ENCODE measurements at regions not wholly inside any gene's neighbourhood (a gene's known extent, or its start where the extent isn't known, plus 50 kb on each side); places are given as distances from the start of the nearest gene placed in this dataset.

DNA sequence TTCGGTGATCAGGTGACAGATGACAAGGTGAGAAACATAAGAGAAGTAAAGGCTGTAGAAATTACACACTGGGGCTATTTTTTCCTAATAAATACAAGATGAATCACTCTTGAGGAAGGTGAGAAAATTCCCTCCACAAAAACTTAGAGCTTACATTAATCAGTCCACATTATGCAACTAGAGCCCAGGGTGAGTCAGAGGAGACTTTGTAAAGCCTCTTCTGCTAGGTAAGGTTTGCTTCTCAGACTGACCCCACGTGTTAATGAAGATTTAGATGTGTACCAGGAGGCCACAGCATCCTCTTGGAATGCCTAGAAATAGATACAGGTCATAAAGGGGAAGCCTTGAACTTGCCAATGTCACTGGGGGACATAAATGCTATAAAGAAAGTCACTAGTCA, 396.0 kb upstream of the SMIM31 start:
- no peak for DNase-seq

DNA sequence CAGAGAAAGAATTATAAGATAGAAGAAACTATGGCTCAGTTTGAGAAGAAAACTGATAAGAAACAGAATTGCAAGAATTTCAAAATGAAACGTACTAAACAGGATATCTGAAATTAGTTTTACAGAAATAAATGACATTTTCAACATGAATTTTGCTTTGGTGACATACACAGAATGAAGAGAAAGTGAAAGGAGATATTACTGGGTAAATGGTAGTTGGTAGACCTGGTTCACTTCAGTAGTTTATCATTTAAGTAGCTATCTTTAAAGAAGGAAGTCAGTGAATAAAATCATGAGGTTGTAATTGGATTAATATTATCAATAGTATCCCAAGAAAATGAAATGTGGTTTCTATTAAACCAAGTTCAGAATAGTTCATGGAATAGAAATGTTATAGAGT, 395.5 kb upstream of the SMIM31 start:
- no peak for DNase-seq

DNA sequence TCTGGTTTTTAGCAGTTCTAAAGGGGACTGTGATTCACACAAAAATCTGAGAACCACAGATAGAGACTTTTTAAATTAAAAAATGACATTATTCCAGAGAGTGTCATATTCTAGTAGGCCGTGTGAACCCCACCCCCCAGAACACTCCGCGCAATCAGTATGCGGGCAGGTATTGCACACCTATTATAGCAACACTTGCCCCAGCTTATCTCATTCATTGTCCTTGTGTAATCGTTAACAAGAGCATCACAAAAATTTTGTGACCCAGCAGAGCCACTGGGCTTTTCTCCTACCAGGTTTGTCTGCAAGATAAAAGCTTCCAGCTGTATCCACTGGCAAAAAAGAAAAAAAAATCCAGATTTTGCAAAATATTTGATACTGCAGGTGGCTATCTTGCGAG, 394.1 kb upstream of the SMIM31 start:
- no peak for DNase-seq

DNA sequence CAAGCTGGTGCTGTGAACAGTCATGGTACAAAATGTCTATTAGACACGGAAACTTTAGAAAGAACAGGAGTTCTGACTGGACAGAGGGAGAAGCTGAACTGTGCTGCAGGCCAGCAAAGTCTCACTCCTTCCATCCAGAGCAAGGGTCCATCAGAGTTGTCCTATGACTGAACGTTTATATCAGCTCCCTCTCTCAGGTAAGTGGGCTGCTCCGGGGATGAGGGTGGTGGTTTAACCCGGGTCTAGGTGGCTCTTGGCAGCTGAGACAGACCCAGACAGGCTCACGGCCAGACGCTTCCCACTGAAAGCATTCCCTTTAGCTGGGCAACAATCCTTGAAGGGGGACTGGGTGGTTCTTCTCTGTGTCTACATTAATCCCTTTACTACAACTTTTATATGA, 385.0 kb upstream of the SMIM31 start:
- no peak for DNase-seq

DNA sequence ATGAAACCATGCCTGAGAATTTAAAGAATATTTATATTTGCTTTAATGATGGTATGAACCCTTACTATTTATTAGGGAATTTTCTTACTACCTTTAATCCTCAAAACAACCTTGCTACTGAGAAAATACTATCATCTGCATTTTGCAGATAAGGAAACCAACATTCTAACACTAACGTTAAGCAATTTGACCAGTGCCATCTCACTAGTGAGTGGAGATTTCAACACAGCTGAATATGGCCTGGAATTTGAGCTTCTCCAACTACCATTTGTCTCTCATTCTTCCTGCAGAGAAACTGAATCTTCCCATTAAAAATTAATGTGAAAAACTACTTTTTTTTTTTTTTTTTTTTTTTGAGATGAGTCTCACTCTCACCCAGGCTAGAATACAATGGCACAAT, 380.9 kb upstream of the SMIM31 start:
- no peak for DNase-seq

DNA sequence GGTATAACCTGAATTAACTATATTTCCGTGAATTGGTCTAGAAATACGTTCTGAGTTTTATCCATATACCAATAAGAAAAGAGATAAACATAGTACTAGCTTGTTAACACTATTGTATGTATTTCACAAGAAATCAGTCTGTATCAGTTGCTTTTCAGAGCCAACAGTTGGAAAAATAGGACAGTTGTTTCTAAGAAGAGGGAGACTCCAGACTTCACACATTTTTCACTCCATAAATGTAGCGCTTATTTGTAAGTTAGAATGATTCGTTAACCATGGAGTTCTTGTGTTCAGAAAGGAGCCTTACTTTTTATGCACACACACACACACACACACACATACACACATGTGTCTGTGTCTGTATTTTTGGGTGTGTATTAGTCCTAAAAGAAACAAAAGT, 376.7 kb upstream of the SMIM31 start:
- no peak for DNase-seq

DNA sequence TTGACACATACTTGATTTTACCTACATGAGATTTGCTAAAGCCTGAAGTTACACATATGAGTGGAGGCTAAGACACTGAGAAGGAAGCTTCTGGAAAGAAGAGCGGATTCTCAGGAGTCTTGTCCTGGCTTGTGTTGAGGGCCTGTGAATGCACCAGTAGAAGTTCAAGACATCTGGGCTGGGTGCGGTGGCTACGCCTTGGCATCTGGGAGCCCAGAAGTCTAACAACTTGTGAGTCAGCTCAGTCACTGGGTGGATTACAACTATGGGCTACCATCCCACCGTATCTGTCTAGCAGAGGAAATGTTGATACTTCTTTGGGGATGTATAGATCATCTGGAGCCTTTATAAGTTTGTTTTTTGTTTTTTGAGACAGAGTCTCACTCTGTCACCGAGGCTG, 375.6 kb upstream of the SMIM31 start:
- no peak for DNase-seq

DNA sequence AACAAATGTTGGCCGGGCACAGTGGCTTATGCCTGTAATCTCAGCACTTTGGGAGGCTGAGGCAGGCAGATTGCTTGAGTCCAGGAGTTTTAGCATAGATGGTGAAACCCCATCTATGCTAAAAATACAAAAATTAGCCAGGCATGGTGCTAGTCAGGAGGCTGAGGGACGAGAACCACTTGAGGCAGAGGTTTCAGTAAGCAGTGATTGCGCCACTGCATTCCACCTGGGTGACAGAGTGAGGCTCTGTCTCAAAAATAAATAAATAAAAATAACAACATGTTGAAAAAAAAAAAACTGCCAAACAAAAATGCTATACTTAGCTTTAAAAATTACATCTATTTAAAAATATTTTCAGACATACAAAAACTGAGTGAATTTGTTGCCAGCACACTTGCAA, 374.2 kb upstream of the SMIM31 start:
- DNase-seq = no peak

DNA sequence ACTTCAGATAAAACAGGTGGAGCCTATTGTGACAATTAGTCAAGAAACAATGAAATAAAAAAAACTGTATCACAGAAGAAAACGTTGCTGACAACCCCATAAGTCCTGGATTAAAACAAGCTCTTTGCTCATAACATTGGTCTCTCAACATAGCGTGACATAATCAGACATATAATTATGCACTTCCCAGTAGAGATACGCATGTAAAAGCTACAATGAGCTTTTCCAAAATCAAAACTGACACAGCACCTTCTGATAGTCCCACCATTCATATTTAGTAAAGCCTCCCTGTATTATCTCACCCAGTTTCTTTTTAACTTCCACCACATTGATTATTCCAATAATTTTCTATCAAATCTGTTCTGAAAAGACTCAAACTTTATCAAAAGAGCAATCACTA, 372.1 kb upstream of the SMIM31 start:
- DNase-seq = no peak

DNA sequence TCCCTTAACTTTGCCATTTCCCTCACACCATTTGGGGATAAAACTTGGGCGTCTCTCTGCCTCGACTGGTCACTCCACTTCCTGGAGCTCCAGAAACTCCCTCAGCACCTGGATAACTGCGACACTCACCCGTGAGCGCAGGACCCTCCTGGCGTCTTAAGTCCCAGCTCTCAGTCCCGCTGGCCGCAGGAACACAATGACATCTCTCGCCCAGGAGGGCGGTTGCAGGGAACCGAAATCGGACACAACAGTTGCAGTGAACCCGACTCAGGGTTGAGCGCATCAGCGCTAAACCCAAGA, 370.9 kb upstream of the SMIM31 start:
- DNase-seq = no peak

DNA sequence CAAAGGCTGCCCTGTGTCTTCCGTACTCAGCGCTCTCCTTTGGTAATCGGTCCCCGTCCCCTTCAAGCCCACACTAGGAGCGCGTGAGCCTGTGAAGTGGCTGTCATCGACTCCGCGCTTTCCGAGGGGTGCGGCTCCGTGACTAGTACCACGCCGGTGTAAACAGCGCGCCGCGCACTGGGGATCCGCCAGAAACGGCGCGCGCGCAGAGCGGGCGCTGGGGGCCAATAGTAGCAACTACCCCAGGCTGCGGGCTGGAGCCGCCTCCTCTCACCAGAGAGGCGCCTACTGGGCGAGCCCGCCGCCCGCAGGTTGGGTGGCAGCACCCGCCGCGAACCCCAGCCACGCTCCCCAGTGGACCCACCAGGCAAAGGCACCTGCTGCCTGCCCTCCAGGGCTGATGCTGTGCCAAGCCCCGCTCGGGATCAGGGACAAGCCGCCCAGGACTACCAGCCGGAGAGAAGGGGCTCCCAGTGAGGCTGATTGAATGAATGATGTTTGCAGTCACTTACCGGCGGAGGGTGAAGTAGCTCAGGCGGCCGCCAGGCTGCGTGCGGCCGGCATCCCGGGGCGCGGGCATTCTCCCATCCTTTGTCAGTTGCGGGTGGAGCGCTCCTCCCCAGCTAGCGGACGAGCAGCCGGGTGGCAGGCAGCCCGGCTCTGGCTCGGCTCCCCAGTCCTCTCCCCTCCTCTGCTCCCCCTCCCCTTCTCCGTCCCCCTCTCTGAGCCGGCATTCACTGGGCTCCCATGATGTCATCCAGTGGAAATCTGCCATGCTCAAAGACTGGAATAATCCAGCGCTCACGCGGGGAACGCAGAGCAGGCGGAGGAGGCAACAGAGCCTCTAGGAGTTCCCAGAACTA, 370.3 kb upstream of the SMIM31 start:
- DNase-seq = no peak

DNA sequence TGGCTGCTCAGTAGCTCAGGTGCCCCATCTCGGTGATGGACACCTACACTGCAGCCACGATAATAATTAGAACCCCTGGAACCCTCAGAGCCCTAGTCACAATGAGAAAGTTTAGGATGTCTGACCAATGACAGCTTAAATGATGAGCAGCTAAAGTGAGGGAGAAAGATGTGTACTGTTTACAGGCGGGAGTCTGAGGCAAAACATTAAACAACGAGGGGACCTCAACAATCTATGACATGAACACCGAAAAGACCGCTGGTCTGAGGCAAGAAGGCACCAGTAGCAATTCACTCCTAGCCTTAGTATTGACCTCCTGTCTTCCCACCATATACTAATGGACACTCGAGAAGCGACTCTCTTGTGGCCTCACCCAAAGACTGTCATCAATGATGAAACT, 369.5 kb upstream of the SMIM31 start:
- no peak for DNase-seq

DNA sequence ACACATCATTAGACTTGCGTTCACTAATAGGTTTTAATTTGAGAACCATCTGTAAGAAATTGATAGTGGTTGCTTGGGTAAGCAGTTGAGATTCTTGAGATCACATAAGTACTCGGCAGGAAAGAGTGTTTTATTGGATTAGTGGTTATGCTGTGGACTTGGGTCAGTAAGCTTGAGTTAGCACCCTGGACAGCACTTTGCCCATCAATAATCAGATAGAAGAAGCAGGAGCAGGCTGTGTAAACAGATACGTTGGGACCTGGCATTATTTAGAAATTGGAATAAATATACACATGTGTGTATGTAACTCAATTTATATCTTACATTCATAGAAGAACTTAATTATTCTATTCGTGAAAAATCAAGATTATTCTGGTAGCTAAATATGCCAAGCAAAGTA, 357.5 kb upstream of the SMIM31 start:
- DNase-seq = no peak

DNA sequence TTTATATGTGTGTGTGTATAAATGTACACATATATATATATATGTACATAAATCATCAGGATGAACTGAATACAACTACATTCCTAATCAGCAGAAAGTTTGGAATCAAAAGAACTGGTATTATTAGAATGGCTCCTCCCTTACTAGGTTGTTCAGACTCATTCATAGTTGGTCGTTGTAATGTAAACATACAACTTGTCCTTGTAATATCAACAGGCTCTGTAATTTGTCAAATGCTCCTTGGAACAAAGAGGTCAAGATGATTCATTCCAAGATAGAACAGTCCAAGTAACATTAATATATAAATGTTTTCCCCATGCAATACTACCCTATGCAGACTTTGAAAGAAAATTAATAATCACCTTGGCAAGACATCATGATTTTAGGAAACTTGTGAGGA, 351.4 kb upstream of the SMIM31 start:
- DNase-seq = no peak

DNA sequence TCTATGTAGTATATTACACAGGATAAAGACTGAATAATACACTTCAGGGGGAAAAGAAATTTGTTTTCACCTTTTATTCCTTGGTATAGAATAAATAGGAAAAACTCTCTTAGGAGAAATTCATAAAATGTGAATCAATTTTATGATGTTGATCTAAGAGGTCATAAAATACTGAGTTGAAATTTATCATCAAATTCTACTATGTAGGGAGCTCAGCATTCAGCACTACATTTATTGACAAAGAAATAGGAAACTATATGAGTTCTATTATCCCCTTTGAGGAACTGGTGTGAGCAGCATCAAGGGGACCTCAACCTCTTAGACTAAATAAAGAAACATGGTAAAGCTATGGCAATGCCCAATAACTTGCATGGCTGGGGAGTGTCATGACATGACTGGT, 348.2 kb upstream of the SMIM31 start:
- DNase-seq = no peak

DNA sequence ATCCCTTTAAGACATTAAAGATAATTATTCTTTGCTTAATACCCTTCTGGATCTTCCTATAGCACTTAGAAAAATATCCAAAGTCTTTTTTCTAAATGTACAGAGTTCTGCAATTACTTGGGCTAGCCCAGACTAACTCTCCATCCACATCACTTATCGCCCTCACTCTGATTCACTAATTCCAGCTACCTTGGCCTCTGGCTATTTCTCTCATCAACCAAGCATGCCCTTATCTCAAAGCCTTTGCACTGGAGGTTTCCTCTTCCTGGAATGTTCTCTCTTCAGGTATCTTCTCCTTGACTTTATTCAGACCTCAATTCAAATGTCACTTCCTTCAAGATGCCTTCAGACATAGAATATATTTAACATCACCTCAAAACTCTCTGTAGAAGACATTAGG, 345.1 kb upstream of the SMIM31 start:
- no peak for DNase-seq

DNA sequence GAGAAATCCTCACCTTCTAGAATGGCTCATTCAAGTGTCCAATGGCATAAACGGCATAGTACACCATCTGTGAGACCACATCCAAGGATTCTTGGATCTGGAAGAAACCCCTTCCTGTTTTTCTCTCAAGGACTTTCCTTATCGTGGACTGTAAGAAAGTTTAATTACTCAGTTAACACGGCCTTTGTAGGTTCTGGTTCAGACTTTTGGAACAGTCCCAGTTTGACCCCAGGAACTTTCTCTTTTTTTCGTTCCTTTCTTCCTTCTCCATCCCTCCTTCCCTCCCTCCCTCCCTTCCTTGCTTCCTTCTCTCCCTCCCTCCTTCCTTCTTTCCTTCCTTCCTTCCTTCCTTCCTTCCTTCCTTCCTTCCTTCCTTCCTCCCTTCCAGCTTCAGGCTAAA, 343.5 kb upstream of the SMIM31 start:
- no peak for DNase-seq

DNA sequence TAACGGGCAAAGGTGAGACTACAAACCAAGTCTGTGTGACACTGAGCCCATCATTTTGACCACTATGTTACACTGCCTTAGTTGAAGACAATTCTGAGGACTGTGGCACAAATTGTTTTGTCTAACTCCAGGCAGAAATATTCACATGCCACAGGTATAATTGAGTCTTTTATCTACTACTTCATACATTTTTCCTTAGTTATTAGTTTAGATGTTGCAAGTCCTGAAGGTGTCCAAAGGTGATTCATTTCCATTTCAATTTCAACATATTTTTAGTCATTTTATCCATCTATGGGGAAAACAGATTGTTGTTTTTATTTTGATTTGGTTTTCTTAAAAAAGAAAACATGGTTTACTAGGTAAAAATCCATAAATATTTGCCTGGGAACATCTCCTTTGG, 341.7 kb upstream of the SMIM31 start:
- DNase-seq = no peak

DNA sequence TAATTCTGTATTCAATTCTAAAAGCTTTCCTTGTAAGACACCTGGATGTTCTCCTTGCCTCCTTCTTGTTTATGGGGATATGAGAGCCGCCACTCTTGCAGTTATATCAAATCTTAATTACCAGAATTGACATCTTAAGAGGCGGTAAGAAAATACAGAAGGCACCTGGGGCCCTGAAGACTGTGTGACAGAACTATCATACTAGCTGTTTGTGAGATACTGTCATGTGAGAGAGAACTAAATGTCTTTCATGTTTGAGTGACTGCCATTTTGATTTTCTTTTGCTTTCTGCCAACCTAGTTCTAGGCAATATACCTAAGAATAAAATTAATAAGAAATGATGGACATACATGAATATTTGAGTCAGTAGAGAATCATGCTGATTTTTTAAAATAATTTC, 340.2 kb upstream of the SMIM31 start:
- DNase-seq = no peak

DNA sequence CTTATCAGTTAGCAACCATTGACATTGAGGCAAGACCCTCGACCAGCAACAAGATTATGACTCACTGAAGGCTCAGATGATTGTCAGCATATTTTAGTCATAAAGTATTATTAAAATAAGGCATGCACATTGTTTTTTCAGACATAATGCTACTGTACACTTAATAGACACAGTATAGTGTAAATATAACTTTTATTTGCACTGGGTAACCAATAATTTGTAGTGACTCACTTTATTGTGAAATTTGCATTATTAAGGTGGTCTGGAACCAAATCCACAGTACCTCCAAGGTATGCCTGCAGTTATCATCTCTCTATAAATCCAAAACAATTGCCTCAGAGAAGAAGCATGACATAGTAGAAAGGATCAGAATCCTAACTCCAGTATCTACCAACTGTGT, 330.1 kb upstream of the SMIM31 start:
- no peak for DNase-seq

DNA sequence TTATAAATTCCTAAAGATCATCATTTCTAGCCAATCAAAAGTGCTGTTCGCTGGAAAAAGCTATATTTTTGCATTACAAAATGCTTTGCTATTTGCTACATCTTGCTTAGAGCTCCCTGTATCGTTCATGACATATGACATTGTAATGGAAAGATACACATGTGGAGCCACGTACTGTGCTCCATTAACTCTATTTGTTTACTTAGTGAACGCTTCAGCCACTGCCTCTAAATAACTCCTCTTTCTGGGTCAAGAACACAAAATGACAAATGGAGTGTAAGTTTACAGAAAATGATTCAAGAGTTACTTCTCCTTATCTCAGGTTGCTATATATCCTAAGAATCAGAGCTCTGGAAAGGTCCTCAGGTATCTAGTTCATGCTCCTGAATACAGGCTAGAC, 329.1 kb upstream of the SMIM31 start:
- no peak for DNase-seq

DNA sequence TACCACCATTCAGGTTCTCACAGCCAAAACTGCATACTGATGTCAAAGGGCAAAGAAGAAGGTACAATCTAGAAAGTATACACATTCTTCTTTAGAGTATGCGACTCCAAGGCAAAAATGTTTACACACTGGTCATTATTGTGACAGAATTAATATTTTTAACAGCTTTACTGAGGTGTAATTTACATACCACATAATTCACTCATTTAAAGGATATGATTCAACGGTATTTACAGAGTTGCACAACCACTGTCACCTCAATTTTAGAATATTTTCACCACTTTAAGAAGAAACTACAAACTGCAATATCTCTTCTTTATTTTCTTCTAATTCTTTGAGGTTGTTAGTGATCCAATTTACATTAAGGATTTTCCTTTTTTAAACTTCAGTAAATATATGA, 325.4 kb upstream of the SMIM31 start:
- DNase-seq = no peak

DNA sequence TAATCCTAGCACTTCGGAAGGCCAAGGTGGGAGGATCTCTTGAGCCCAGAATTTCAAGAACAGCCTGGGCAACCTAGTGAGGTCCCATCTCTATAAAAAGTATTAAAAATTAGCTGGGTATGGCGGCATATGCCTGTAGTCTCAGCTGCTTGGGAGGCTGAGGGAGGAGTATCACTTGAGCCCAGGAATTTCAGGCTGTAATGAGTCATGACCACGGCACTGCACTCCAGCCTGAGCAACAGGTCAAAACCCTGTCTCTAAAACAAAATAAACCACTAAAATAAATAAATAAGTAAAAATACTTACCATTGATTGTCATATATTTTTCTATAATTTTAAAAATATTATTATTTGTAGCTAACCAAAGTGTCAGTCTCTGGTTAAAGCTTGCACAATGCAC, 315.6 kb upstream of the SMIM31 start:
- DNase-seq = no peak

DNA sequence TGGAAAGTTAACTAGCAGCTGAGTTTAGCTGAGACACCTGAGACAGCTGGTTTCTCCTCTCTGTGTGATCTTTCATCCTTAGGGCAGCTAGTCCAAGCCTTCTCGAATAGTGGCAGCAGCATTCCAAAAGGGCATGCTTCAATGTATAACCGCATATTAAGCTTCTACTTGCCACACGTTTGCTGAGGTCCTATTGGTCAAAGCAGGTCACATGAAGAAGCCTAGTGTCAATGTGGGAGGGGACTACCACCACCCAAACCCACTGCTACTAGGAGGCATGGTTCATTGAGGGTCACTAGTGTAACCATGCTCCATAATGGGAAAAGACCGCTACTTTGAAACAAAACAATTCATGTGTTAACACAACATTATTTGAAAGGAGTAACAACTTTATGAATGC, 314.9 kb upstream of the SMIM31 start:
- DNase-seq = no peak

DNA sequence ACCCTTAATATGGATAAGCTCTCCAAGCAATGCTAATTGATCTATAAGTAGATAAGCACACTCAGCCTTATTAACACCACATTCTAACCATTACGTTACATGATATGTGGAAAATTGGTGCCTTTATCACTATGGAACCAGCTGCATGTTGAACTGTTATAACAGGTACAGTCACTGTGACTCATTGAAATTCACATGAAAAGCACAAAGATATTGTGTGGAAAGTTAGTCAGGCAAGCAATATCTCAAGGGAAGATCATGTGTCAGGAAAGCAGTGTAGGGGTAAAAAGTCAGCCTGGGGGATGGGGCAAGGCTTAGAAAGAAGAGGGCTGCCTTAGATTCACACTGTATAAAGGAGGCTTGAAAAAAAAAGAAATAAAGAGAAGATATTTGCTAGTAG, 313.7 kb upstream of the SMIM31 start:
- no peak for DNase-seq

DNA sequence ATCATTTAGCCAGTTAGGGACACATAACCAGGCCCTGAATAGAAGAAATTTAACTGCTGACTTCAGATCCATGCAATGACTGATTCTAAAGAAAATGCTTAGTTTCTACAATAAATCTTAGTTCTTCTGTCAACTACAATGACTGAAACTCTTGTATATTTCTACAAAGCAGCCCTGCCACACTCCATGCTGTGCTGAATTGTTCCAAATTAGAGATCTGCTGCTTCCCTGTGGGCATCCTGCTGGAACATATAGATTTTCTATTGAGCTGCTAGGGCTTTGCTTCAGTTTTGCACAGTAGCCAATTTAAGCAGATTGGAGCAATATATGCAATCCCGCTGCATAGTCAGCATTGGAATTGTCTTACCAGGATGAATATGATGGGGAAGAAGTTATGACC, 312.8 kb upstream of the SMIM31 start:
- DNase-seq = no peak
